Endothelial cell of umbilical vein (primary cell): ENCODE measurements at regions not wholly inside any gene's neighbourhood (a gene's known extent, or its start where the extent isn't known, plus 50 kb on each side); places are given as distances from the start of the nearest gene placed in this dataset.

Experiments used
- CTCF ChIP-seq, 2 donors: IDR thresholded peaks; 1 replicate in 1 of 2; 2 replicates in 1 of 2; pipeline ENCODE4 v1.5.1; 2011; ENCODE audit warnings: low read length in 2 of 2, mild to moderate bottlenecking in 2 of 2, moderate library complexity in 2 of 2, control low read depth in 1 of 2, inconsistent platforms in 1 of 2, low read depth in 1 of 2; ENCODE audit not compliant: insufficient read depth in 1 of 2; ENCODE audit errors: extremely low read depth in 1 of 2
- JUN ChIP-seq: IDR thresholded peaks from 2 replicates; pipeline ENCODE4 v1.6.1; 2011; ENCODE audit warnings: borderline replicate concordance, low read depth; ENCODE audit not compliant: insufficient read length, insufficient read depth
- MYC ChIP-seq: IDR thresholded peaks from one replicate; pipeline ENCODE4 v1.6.1; 2011; ENCODE audit warnings: mild to moderate bottlenecking, low read depth, low read length
- POLR2A ChIP-seq: IDR thresholded peaks from 2 replicates; pipeline ENCODE4 v1.6.1; 2012; ENCODE audit warnings: low read depth, mild to moderate bottlenecking, control low read depth, low read length

- no peak for TF ChIP-seq CTCF (IDR thresholded peaks at IDR 0.05; ENCODE audit: extremely low read depth in 1 of 2, insufficient read depth in 1 of 2, low read depth in 1 of 2, low read length in 2 of 2)
- TF ChIP-seq JUN: no peak
- no peak for TF ChIP-seq POLR2A
- TF ChIP-seq MYC: no peak
Measured at GRCh38 chr12:40499856-40500255, 192.4 kb upstream of the CNTN1 start.
